ENCODE measurements at regions not wholly inside any gene's neighbourhood (a gene's known extent, or its start where the extent isn't known, plus 50 kb on each side); places are given as distances from the start of the nearest gene placed in this dataset.

DNA sequence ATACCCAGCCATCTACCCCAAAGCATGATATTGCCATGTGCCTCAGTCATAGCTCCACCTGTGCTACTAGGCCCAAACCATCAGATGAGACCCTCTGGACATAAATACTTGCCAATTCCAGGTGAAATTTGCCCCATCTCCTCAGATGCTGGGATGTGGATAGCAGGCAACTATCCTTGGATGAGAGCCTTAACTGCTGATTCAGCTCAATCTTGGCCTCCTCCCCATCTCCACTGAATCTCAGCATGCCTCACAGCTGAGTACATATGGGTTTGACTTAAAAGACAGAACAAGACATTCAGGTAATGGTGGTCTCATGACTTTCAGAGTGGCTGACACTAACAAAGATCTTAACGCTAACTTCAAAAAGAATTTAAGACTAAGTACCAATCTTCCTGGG is 50.8 kb upstream of the KLHL13 start:
- no peak overlapping the region for H3K4me3 Mint-ChIP-seq
- peaks cover 2% of the 10 kb centered on the region for H3K27me3 Mint-ChIP-seq
- ChIA-PET CTCF (no interaction called here), POLR2A (no interaction called here)
- H3K36me3 Mint-ChIP-seq (ENCODE audit: low read depth): no peaks in the 10 kb centered on the region
- H3K4me1 Mint-ChIP-seq: no peaks in the 10 kb centered on the region
- no peak overlapping the region for H3K27ac Mint-ChIP-seq
- no peak for DNase-seq
- no peaks in the 10 kb centered on the region for H3K9me3 Mint-ChIP-seq

DNA sequence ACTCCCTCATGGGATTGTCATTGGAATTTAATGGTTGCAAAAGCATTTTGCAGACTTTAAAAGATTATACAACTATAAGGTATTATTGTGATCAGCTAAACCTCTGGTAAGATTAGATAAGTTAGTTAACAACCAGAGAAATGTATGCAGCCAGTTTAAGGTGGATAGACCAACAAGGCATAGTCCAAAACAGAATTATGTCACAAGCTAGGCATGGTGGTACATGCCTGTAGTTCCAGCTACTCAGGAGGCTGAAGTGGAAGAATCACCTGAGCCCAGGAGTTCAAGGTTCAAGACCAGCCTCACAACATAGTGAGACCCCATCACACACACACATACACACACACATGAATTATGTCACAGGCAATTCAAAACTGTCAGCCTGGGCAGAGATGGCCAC is 54.7 kb upstream of the KLHL13 start:
- Mint-ChIP-seq H3K27me3 (no peaks in the 10 kb centered on the region), H3K36me3 (ENCODE audit: low read depth) (no peaks in the 10 kb centered on the region), H3K4me1 (no peaks in the 10 kb centered on the region), H3K9me3 (no peaks in the 10 kb centered on the region), H3K27ac (no peak overlapping the region), H3K4me3 (no peak overlapping the region)
- DNase-seq: no peak
- CTCF ChIA-PET: no interaction called here
- POLR2A ChIA-PET: no interaction called here

DNA sequence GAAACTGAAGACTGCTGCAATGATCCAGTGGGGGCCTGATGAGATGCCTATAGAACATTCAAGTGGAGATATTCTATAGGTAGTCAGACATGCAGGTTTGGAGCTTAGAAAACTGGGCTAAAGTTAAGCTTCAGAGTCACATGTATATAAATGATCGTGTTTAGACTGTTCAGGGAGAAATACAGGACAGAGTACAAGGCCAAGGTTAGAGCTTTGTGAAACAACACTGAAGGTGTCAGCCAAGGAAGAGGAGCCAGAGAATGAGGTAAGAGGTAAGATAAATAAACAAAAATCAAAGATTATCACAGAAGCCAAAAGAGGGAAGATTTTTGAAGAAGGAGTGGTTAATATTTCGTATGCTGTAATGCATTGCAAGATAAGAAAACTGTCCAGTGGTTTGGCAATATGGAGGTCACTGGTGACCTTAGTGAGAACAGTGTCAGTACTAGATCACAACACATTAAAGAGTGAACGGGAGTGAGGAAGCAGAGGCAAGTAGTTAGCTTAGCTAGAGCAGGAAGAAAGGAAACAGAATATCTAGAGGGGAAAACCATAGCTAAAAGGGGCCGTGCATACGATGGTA is 58.0 kb upstream of the KLHL13 start:
- H3K4me3 Mint-ChIP-seq: no peak overlapping the region

GRCh38 chrX:118177708-118178107 is 61.1 kb upstream of the KLHL13 start:
- Mint-ChIP-seq H3K27me3 (no peaks in the 10 kb centered on the region), H3K27ac (no peak overlapping the region), H3K36me3 (ENCODE audit: low read depth) (no peaks in the 10 kb centered on the region), H3K4me3 (no peak overlapping the region), H3K9me3 (no peaks in the 10 kb centered on the region), H3K4me1 (no peaks in the 10 kb centered on the region)
- POLR2A ChIA-PET: no interaction called here
- DNase-seq: no peak
- CTCF ChIA-PET: no interaction called here

More for the DNA sequence above, 58.0 kb upstream of the KLHL13 start:
- Mint-ChIP-seq H3K9me3 (no peaks in the 10 kb centered on the region), H3K36me3 (ENCODE audit: low read depth) (no peaks in the 10 kb centered on the region), H3K4me1 (no peaks in the 10 kb centered on the region), H3K27me3 (no peaks in the 10 kb centered on the region), H3K27ac (no peak overlapping the region)
- POLR2A ChIA-PET: no interaction called here
- CTCF ChIA-PET: interaction anchor here (0.5 kb wide), 1 partner anchor 126 kb away, joined by 3 read pairs; no protein-coding TSS in a partner anchor
- no peak for DNase-seq

DNA sequence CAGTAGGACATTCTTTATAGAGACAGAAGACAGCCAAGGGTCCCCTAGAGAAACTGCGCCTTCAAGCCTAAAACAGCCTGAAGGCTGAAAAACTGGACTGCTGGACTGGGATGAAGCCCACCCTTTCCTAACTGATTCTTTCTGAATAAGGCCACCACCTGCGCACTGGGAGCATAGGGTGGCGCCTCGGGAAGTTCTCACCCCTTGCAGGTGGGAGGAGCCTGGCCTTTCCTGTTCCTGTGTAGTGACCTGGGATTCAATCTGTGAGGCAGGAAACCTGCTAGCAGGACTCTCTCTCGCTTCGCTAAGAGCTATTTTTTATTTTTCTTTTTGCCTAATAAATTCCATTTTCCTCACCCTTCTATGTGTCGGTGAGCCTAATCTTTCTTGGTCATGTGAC is 61.8 kb upstream of the KLHL13 start:
- no peaks in the 10 kb centered on the region for H3K27me3 Mint-ChIP-seq
- H3K36me3 Mint-ChIP-seq (ENCODE audit: low read depth): no peaks in the 10 kb centered on the region
- H3K9me3 Mint-ChIP-seq: no peaks in the 10 kb centered on the region
- no peak overlapping the region for H3K4me3 Mint-ChIP-seq
- POLR2A ChIA-PET: no interaction called here
- CTCF ChIA-PET: no interaction called here
- no peak overlapping the region for H3K27ac Mint-ChIP-seq
- no peak for DNase-seq
- H3K4me1 Mint-ChIP-seq: no peaks in the 10 kb centered on the region

- POLR2A ChIA-PET: no interaction called here
- no peak overlapping the region for H3K4me3 Mint-ChIP-seq
- no peak overlapping the region for H3K27ac Mint-ChIP-seq
- no peaks in the 10 kb centered on the region for H3K4me1 Mint-ChIP-seq
- CTCF ChIA-PET: no interaction called here
- no peaks in the 10 kb centered on the region for H3K36me3 Mint-ChIP-seq (ENCODE audit: low read depth)
- DNase-seq: no peak
- peaks cover 3% of the 10 kb centered on the region for H3K9me3 Mint-ChIP-seq
- no peaks in the 10 kb centered on the region for H3K27me3 Mint-ChIP-seq
Observed at GRCh38 chrX:118179161-118179560, 62.6 kb upstream of the KLHL13 start.

DNA sequence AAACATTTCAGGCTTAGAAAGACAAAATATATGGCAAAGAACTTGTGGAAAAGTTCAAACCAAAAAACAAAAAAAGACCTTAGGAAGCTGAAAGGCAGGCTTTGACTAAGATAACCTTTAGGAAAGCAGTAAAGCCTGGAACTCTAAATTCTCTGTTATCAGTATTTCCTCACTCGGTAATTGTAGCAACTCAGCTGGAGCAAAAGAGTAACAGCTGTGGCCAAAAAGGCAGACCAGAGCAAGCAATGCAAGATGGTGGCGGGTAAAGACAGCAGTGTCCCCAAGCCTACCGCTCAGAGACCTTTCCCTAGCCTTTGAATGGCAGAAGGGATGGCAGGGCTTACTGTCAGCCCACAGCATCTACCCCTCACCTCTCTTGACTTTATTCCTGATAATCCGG is 63.1 kb upstream of the KLHL13 start:
- H3K36me3 Mint-ChIP-seq (ENCODE audit: low read depth): no peaks in the 10 kb centered on the region
- peaks cover 3% of the 10 kb centered on the region for H3K9me3 Mint-ChIP-seq
- H3K4me3 Mint-ChIP-seq: no peak overlapping the region
- ChIA-PET POLR2A (no interaction called here), CTCF (no interaction called here)
- no peaks in the 10 kb centered on the region for H3K4me1 Mint-ChIP-seq
- no peak overlapping the region for H3K27ac Mint-ChIP-seq
- DNase-seq: no peak
- no peaks in the 10 kb centered on the region for H3K27me3 Mint-ChIP-seq

- no peaks in the 10 kb centered on the region for H3K27me3 Mint-ChIP-seq
- no peak overlapping the region for H3K27ac Mint-ChIP-seq
- ChIA-PET POLR2A (no interaction called here), CTCF (interaction anchor here (0.6 kb wide), 1 partner anchor 73 kb away, joined by 3 read pairs; no protein-coding TSS in a partner anchor)
- no peak for DNase-seq
- no peaks in the 10 kb centered on the region for H3K4me1 Mint-ChIP-seq
- peaks cover 3% of the 10 kb centered on the region for H3K9me3 Mint-ChIP-seq
- no peaks in the 10 kb centered on the region for H3K36me3 Mint-ChIP-seq (ENCODE audit: low read depth)
- no peak overlapping the region for H3K4me3 Mint-ChIP-seq
Observed at GRCh38 chrX:118181030-118181429, 64.4 kb upstream of the KLHL13 start.

GRCh38 chrX:118182025-118182424 is 65.4 kb upstream of the KLHL13 start:
- DNase-seq: no peak
- H3K27me3 Mint-ChIP-seq: no peaks in the 10 kb centered on the region
- ChIA-PET CTCF (no interaction called here), POLR2A (no interaction called here)
- H3K36me3 Mint-ChIP-seq (ENCODE audit: low read depth): no peaks in the 10 kb centered on the region
- no peak overlapping the region for H3K4me3 Mint-ChIP-seq
- no peaks in the 10 kb centered on the region for H3K4me1 Mint-ChIP-seq
- H3K9me3 Mint-ChIP-seq: peaks cover 3% of the 10 kb centered on the region
- H3K27ac Mint-ChIP-seq: no peak overlapping the region

- Mint-ChIP-seq H3K36me3 (ENCODE audit: low read depth) (no peaks in the 10 kb centered on the region), H3K4me3 (no peak overlapping the region), H3K9me3 (peaks cover 3% of the 10 kb centered on the region), H3K27ac (no peak overlapping the region), H3K27me3 (no peaks in the 10 kb centered on the region), H3K4me1 (no peaks in the 10 kb centered on the region)
- DNase-seq: no peak
- CTCF ChIA-PET: no interaction called here
- POLR2A ChIA-PET: no interaction called here
Observed at GRCh38 chrX:118182681-118183080, 66.1 kb upstream of the KLHL13 start.

DNA sequence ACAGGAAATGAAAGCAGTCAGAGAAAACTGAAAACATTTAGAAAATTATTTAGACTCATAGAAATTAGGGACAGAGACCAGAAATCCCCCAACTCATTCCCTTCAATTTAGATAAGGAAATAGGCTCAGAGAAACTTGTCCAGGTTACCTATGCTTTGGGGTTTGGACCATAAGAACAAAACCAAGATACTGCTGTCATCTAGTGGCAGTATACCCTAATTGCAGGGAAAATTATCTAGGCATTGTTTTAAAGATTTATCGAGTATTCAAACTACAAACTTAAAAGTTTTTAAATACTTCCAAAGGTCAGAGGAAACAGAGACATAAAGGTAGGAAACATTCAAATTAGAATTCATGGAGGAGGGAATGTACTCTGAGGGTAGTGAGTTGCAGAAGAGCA is 67.0 kb upstream of the KLHL13 start:
- Mint-ChIP-seq H3K36me3 (ENCODE audit: low read depth) (no peaks in the 10 kb centered on the region), H3K4me3 (no peak overlapping the region), H3K9me3 (peaks cover 3% of the 10 kb centered on the region), H3K4me1 (no peaks in the 10 kb centered on the region), H3K27ac (no peak overlapping the region), H3K27me3 (no peaks in the 10 kb centered on the region)
- ChIA-PET POLR2A (no interaction called here), CTCF (no interaction called here)
- no peak for DNase-seq

- Mint-ChIP-seq H3K4me1 (no peaks in the 10 kb centered on the region), H3K9me3 (peaks cover 3% of the 10 kb centered on the region), H3K27ac (no peak overlapping the region), H3K36me3 (ENCODE audit: low read depth) (no peaks in the 10 kb centered on the region), H3K27me3 (no peaks in the 10 kb centered on the region), H3K4me3 (no peak overlapping the region)
- POLR2A ChIA-PET: no interaction called here
- CTCF ChIA-PET: interaction anchor here (0.8 kb wide), 1 partner anchor 10 kb away, joined by 3 read pairs; no protein-coding TSS in a partner anchor
- no peak for DNase-seq
Observed at GRCh38 chrX:118187100-118187499, 70.5 kb upstream of the KLHL13 start.

- ChIA-PET POLR2A (no interaction called here), CTCF (no interaction called here)
- no peaks in the 10 kb centered on the region for H3K36me3 Mint-ChIP-seq (ENCODE audit: low read depth)
- DNase-seq: no peak
- no peaks in the 10 kb centered on the region for H3K27me3 Mint-ChIP-seq
- H3K4me3 Mint-ChIP-seq: no peak overlapping the region
- no peaks in the 10 kb centered on the region for H3K4me1 Mint-ChIP-seq
- no peaks in the 10 kb centered on the region for H3K9me3 Mint-ChIP-seq
- H3K27ac Mint-ChIP-seq: no peak overlapping the region
Observed at GRCh38 chrX:118189000-118189399, 72.4 kb upstream of the KLHL13 start.

GRCh38 chrX:118189628-118190027 is 73.0 kb upstream of the KLHL13 start:
- CTCF ChIA-PET: no interaction called here
- H3K9me3 Mint-ChIP-seq: no peaks in the 10 kb centered on the region
- no peaks in the 10 kb centered on the region for H3K4me1 Mint-ChIP-seq
- H3K27ac Mint-ChIP-seq: no peak overlapping the region
- no peaks in the 10 kb centered on the region for H3K36me3 Mint-ChIP-seq (ENCODE audit: low read depth)
- H3K27me3 Mint-ChIP-seq: no peaks in the 10 kb centered on the region
- H3K4me3 Mint-ChIP-seq: no peak overlapping the region
- POLR2A ChIA-PET: no interaction called here
- DNase-seq: no peak

All from activated CD4-positive, alpha-beta T cell treated with anti-CD3 and anti-CD28 coated beads, Interleukin-2, amount 10 ng/mL, durations not matched to agents 7 days and 5 days (primary cell).